Central memory CD4-positive, alpha-beta T cell (primary cell): ENCODE measurements at regions not wholly inside any gene's neighbourhood (a gene's known extent, or its start where the extent isn't known, plus 50 kb on each side); places are given as distances from the start of the nearest gene placed in this dataset.

Experiments
- DNase-seq: peaks from one replicate; pipeline ENCODE4 v3.0.0; 2022

- no peak for DNase-seq
Measured at GRCh38 chr1:58310469-58310868, 236.1 kb downstream of the OMA1 start.

- DNase-seq = no peak
Measured at GRCh38 chr1:58308206-58308605, 238.3 kb downstream of the OMA1 start.

- no peak for DNase-seq
Measured at GRCh38 chr1:58307431-58307830, 239.1 kb downstream of the OMA1 start.

GRCh38 chr1:58305622-58306021, 240.9 kb downstream of the OMA1 start:
- DNase-seq = no peak

- DNase-seq = no peak
Measured at GRCh38 chr1:58304346-58304975, 242.1 kb downstream of the OMA1 start.

- DNase-seq = no peak
Measured at GRCh38 chr1:58303841-58304240, 242.7 kb downstream of the OMA1 start.

GRCh38 chr1:58293388-58293787, 253.1 kb downstream of the OMA1 start:
- DNase-seq = no peak

GRCh38 chr1:58290685-58291372, 255.7 kb downstream of the OMA1 start:
- DNase-seq = no peak

- no peak for DNase-seq
Measured at GRCh38 chr1:58288624-58289142, 257.8 kb downstream of the OMA1 start.

GRCh38 chr1:58287894-58288623, 258.5 kb downstream of the OMA1 start:
- no peak for DNase-seq

- DNase-seq = no peak
Measured at GRCh38 chr1:58284225-58284510, 262.4 kb downstream of the OMA1 start.

- no peak for DNase-seq
Measured at GRCh38 chr1:58283388-58284224, 262.9 kb downstream of the OMA1 start.

- no peak for DNase-seq
Measured at GRCh38 chr1:58282623-58283387, 263.7 kb downstream of the OMA1 start.

GRCh38 chr1:58266242-58266641, 280.3 kb downstream of the OMA1 start:
- no peak for DNase-seq

- DNase-seq = no peak
Measured at GRCh38 chr1:58264462-58264861, 282.1 kb downstream of the OMA1 start.

GRCh38 chr1:58262702-58263101, 283.8 kb downstream of the OMA1 start:
- DNase-seq = no peak

- DNase-seq = no peak
Measured at GRCh38 chr1:58258082-58258481, 288.4 kb downstream of the OMA1 start.

GRCh38 chr1:58257003-58257402, 289.5 kb downstream of the OMA1 start:
- DNase-seq = no peak

GRCh38 chr1:58256546-58256945, 290.0 kb downstream of the OMA1 start:
- no peak for DNase-seq

- DNase-seq = no peak
Measured at GRCh38 chr1:58256041-58256440, 290.5 kb downstream of the OMA1 start.

- no peak for DNase-seq
Measured at GRCh38 chr1:58255192-58255591, 291.3 kb downstream of the OMA1 start.

- no peak for DNase-seq
Measured at GRCh38 chr1:58251430-58252073, 295.0 kb downstream of the OMA1 start.
